GM19025 (cell line): ENCODE measurements at regions not wholly inside any gene's neighbourhood (a gene's known extent, or its start where the extent isn't known, plus 50 kb on each side); places are given as distances from the start of the nearest gene placed in this dataset.
A peak's percentile ranks its signal among the peaks of the same experiment; 100 is the strongest.
"Not testable (repeated sequence)": the region's sequence is repeated elsewhere in the genome, so short reads cannot be mapped to it uniquely, and the experiment has no call there.

Experiments used
- ATAC-seq: cut with Tn5 transposase; IDR thresholded peaks from one replicate; pipeline ENCODE4 v1.9.1; 2021; ENCODE audit warnings: mild to moderate bottlenecking, low read depth, moderate library complexity; ENCODE audit not compliant: unreplicated experiment

GRCh38 chr10:26621243-26621888 lies 76.1 kb upstream of the PDSS1 start:
- ATAC-seq = no peak

- peak; percentile 61 for ATAC-seq
Measured at GRCh38 chr10:26621889-26622711, 75.4 kb upstream of the PDSS1 start.

DNA sequence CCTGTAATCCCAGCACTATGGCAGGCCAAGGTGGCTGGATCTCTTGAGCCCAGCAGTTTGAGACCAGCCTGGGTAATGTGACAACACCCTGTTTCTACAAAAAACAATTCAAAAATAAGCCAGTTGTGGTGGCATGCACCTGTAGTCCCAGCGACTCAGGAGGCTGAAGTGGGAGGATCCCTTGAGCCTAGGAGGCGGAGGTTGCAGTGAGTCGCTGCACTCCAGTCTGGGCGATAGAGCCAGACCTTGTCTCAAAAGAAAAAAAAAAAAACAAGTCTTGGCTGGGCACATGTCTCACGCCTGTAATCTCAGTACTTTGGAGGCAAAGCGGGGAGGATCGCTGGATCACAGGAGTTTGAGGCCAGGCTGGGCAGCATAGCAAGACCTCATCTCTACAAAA lies 74.6 kb upstream of the PDSS1 start:
- no peak for ATAC-seq

DNA sequence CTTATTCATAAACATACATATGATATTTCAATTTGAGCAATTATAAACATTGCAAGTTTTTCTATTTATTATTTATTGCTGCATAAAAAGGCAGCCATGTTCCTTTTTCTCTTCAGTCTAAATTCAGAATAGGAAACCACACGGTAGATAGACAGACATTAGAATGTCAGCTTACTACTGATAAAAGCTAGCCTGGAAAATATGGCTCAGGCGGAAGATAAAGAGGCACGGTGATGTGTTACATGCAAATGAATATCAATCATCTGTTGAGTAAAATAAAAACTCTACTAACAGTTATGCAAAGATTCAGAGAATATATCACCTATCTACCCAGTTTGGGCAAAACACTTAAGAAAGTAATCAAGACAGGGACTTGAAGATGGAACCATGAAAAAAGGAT lies 73.5 kb upstream of the PDSS1 start:
- no peak for ATAC-seq

- ATAC-seq = no peak
Measured at GRCh38 chr10:26626066-26626465, 71.4 kb upstream of the PDSS1 start.

DNA sequence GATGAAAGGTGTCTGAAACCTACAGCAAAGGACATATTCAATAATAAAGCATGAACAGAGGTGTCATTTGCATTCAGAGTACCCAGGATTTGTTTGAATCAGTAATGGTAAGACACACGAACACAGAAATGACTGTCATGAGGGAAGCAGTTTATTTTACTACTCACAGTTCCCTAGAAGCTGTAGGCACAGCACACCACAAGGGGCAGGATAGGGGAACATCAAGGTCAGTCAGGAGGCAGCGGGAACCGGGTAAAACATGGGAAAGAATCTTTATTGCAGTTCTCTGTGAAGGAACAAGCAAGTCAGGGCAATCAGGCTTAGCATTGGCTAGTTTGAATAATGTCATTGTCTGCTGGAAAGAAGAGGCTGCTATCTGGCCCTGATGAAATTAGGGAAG lies 70.2 kb upstream of the PDSS1 start:
- no peak for ATAC-seq

DNA sequence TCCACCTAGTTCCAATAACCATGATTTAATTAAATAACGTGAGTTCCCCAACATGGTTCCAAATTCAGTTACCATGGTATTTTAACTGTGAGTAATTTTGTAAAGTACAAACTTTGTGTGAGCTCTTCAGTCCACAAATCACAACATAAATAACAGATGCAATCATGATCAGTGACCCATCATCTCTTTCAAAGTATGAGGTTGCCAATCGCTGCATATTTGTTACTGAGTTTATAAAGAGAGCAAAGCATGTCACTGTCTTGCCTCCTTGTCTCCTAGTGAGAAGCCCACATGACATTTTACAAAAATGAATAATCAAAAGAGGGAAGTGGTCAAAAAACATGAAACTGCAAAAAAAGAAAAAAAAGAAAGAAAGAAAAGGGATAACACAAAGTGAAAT lies 69.1 kb upstream of the PDSS1 start:
- no peak for ATAC-seq

DNA sequence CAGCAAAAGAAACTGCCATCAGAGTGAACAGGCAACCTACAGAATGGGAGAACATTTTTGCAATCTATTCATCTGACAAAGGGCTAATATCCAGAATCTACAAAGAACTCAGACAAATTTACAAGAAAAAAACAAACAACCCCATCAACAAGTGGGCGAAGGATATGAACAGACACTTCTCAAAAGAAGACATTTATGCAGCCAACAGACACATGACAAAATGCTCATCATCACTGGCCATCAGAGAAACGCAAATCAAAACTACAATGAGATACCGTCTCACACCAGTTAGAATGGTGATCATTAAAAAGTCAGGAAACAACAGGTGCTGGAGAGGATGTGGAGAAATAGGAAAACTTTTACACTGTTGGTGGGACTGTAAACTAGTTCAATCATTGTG lies 65.3 kb upstream of the PDSS1 start:
- ATAC-seq = not testable (repeated sequence)

- ATAC-seq = not testable (repeated sequence)
Measured at GRCh38 chr10:26634111-26634510, 63.4 kb upstream of the PDSS1 start.

DNA sequence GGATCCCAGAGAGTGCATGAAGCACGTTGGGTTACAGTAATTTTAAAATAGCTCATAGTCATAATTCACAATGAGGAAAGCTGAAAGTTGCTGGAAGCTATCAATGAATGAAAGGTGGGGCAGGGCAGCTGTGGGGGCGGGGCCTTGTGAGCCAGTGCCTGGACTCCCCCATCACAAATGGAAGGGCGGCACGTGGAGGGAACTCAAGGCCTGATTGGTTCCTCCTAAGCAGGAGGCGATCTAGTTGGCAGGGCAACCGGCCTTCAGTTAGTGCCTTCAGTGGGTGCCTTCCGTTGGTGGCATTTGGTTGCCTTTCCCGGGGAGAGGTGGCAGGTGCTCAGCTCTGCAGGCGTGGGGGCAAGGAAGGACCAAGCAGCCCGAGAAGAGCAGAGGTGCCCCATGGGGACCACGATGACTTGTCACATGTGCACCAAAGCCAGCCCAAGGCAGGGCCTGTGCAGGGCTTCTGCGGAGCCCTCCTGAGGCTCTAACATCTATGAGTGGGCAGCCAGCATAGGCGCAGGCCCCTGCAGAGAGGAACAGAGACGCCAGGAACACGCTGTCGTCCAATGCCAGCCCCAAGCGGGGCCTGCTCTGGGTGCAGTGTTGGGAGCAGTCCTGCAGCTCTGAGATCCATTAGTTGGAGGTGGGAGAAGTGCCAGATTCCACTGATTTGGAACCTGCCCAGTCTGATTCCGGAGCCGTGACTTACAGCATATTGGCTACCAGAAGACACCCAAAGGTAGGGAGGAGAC lies 59.8 kb upstream of the PDSS1 start:
- ATAC-seq = no peak

DNA sequence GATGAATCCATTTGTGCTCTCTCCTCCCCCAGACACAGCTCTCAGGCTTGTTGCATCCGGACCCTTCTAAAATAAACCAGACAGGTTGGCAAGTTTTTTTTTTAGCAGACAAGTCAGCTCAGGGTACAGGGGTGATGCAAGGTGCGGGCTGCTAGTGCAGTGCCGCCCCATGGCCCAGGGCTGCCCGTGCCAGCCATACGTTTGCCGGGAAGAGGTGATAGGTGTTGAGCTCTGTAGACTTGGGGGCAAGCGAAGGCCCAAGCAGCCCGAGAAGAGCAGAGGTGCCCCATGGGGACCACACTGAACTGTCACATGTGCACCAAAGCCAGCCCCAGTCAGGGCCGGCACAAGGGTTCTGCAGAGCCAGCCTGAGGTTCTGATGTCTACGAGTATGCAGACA lies 57.1 kb upstream of the PDSS1 start:
- no peak for ATAC-seq

- no peak for ATAC-seq
Measured at GRCh38 chr10:26642896-26643653, 54.4 kb upstream of the PDSS1 start.

DNA sequence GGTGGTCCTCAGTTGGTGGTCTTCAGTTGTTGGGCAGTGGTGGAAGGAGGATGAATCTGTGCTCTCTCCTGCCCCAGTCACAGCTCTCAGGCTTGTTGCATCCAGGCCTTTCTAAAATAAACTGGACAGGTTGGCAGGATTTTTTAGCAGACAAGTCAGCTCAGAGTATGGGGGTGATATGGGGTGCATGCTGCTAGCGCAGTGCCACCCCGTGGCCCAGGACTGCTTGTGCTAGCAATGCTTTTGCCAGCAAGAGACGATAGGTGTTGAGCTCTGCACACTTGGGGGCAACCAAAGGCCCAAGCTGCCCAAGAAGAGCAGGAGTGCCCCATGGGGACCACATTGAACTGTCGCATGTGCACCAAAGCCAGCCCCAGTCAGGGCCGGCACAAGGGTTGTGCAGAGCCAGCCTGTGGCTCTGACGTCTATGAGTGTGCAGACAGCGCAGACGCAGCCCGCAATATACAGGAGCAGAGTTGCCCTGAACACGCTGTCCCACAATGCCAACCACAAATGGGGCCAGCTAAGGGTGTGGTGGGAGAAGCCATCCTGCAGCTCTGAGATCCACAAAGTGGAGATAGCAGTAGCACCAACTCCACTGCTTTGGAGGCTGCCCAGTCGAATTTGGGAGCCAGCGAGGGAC lies 49.8 kb upstream of the PDSS1 start:
- no peak for ATAC-seq
